ENCODE measurements at regions not wholly inside any gene's neighbourhood (a gene's known extent, or its start where the extent isn't known, plus 50 kb on each side); places are given as distances from the start of the nearest gene placed in this dataset.

- Histone ChIP-seq H3K27ac (ENCODE audit: control insufficient read depth, insufficient read depth, low read length) (no peak overlapping the region), H3K9me1 (ENCODE audit: control insufficient read depth, extremely low read depth, insufficient read depth, low read length) (no peaks in the 10 kb centered on the region), H3K4me1 (ENCODE audit: control insufficient read depth, extremely low read depth, insufficient read depth, low read length) (peaks cover 27% of the 10 kb centered on the region), H3K4me2 (ENCODE audit: control insufficient read depth, extremely low read depth, insufficient read depth, low read depth, low read length) (no peak overlapping the region), H3K36me3 (ENCODE audit: control insufficient read depth in 2 of 2, extremely low read depth in 1 of 2, insufficient read depth in 2 of 2, low read length in 2 of 2) (no peaks in the 10 kb centered on the region), H4K20me1 (ENCODE audit: control insufficient read depth, extremely low read depth, insufficient read depth, low read length) (no peaks in the 10 kb centered on the region), H2AFZ (ENCODE audit: control insufficient read depth, low read length) (no peak overlapping the region), H3K27me3 (ENCODE audit: control insufficient read depth, extremely low read depth, insufficient read depth, low read length) (no peaks in the 10 kb centered on the region), H3K9ac (ENCODE audit: control insufficient read depth, extremely low read depth, insufficient read depth, low read length) (no peak overlapping the region), H3K4me3 (ENCODE audit: control insufficient read depth in 2 of 3, extremely low read depth in 1 of 3, insufficient read depth in 2 of 3, low read depth in 1 of 3, low read length in 3 of 3) (no peak overlapping the region), H3K9me3 (ENCODE audit: control insufficient read depth, low read depth, low read length) (no peaks in the 10 kb centered on the region), H3K79me2 (ENCODE audit: control insufficient read depth, insufficient read depth, low read length) (no peaks in the 10 kb centered on the region)
- DNase-seq (ENCODE audit: low read depth, low spot score) (no peak), FAIRE-seq (peak; percentile 94)
- dilution Hi-C loops (cut with MboI; ENCODE audit: extremely low pct_ligation_motif_present, low sequenced_read_pairs), result no loop called here
- TF ChIP-seq CTCF (optimal IDR thresholded peaks at IDR 0.05 in 1 of 3, IDR thresholded peaks at IDR 0.05 in 1 of 3, conservative IDR thresholded peaks at IDR 0.05 in 1 of 3; ENCODE audit: extremely low read depth in 1 of 3, insufficient read depth in 2 of 3, low read length in 3 of 3) (peak; percentile 75 to 82 (median 78)), EZH2 (IDR thresholded peaks at IDR 0.05; ENCODE audit: low read length) (no peak)
Measured at GRCh38 chr13:79679334-79679733, 198.4 kb downstream of the NDFIP2 start.

- peaks cover 30% of the 10 kb centered on the region for H3K4me1 ChIP-seq (ENCODE audit: control insufficient read depth, extremely low read depth, insufficient read depth, low read length)
- no peaks in the 10 kb centered on the region for H3K27me3 ChIP-seq (ENCODE audit: control insufficient read depth, extremely low read depth, insufficient read depth, low read length)
- H3K9me3 ChIP-seq (ENCODE audit: control insufficient read depth, low read depth, low read length), result no peaks in the 10 kb centered on the region
- TF ChIP-seq CTCF (optimal IDR thresholded peaks at IDR 0.05 in 1 of 3, IDR thresholded peaks at IDR 0.05 in 1 of 3, conservative IDR thresholded peaks at IDR 0.05 in 1 of 3; ENCODE audit: extremely low read depth in 1 of 3, insufficient read depth in 2 of 3, low read length in 3 of 3) (no peak), EZH2 (IDR thresholded peaks at IDR 0.05; ENCODE audit: low read length) (no peak)
- H3K79me2 ChIP-seq (ENCODE audit: control insufficient read depth, insufficient read depth, low read length), result no peaks in the 10 kb centered on the region
- no peaks in the 10 kb centered on the region for H3K9me1 ChIP-seq (ENCODE audit: control insufficient read depth, extremely low read depth, insufficient read depth, low read length)
- no peak for FAIRE-seq
- no peak overlapping the region for H3K27ac ChIP-seq (ENCODE audit: control insufficient read depth, insufficient read depth, low read length)
- H2AFZ ChIP-seq (ENCODE audit: control insufficient read depth, low read length), result no peak overlapping the region
- no peak overlapping the region for H3K9ac ChIP-seq (ENCODE audit: control insufficient read depth, extremely low read depth, insufficient read depth, low read length)
- no peaks in the 10 kb centered on the region for H3K36me3 ChIP-seq (ENCODE audit: control insufficient read depth in 2 of 2, extremely low read depth in 1 of 2, insufficient read depth in 2 of 2, low read length in 2 of 2)
- no peak overlapping the region for H3K4me2 ChIP-seq (ENCODE audit: control insufficient read depth, extremely low read depth, insufficient read depth, low read depth, low read length)
- dilution Hi-C loops (cut with MboI; ENCODE audit: extremely low pct_ligation_motif_present, low sequenced_read_pairs), result no loop called here
- no peak for DNase-seq (ENCODE audit: low read depth, low spot score)
- no peak overlapping the region for H3K4me3 ChIP-seq (ENCODE audit: control insufficient read depth in 2 of 3, extremely low read depth in 1 of 3, insufficient read depth in 2 of 3, low read depth in 1 of 3, low read length in 3 of 3)
- no peaks in the 10 kb centered on the region for H4K20me1 ChIP-seq (ENCODE audit: control insufficient read depth, extremely low read depth, insufficient read depth, low read length)
Measured at GRCh38 chr13:79678100-79678499, 197.1 kb downstream of the NDFIP2 start.

All from keratinocyte (primary cell).